Endodermal cell (in vitro differentiated cells): ENCODE measurements at regions not wholly inside any gene's neighbourhood (a gene's known extent, or its start where the extent isn't known, plus 50 kb on each side); places are given as distances from the start of the nearest gene placed in this dataset.

Source experiments
- DNase-seq: peaks from one replicate; pipeline ENCODE4 v3.0.0-alpha.2; 2017
- H3K27ac ChIP-seq: 2 replicates; pipeline ENCODE4 v1.5.1; 2013; ENCODE audit warnings: mild to moderate bottlenecking, low read depth, low read length, moderate library complexity
- H3K27me3 ChIP-seq: 2 replicates; pipeline ENCODE4 v1.6.1; 2013; ENCODE audit warnings: mild to moderate bottlenecking, low read length, moderate library complexity; ENCODE audit not compliant: insufficient read depth, control insufficient read depth, poor library complexity, severe bottlenecking
- H3K36me3 ChIP-seq: 2 replicates; pipeline ENCODE4 v1.7.0; 2013; ENCODE audit warnings: mild to moderate bottlenecking, low read length, moderate library complexity; ENCODE audit not compliant: control insufficient read depth, insufficient read depth
- H3K4me1 ChIP-seq: one replicate; pipeline ENCODE4 v1.7.0; 2013; ENCODE audit warnings: low read length; ENCODE audit not compliant: control insufficient read depth, insufficient read depth
- H3K4me3 ChIP-seq: 2 replicates; pipeline ENCODE4 v1.5.1; 2013; ENCODE audit warnings: mild to moderate bottlenecking, low read length, moderate library complexity
- H3K9ac ChIP-seq: 2 replicates; pipeline ENCODE4 v1.6.1; 2013; ENCODE audit warnings: mild to moderate bottlenecking, low read length, moderate library complexity; ENCODE audit not compliant: poor library complexity, severe bottlenecking; ENCODE audit errors: extremely low read depth
- H3K9me3 ChIP-seq: 2 replicates; pipeline ENCODE4 v1.6.1; 2013; ENCODE audit warnings: mild to moderate bottlenecking, low read length, moderate library complexity; ENCODE audit not compliant: control insufficient read depth
- H3K27ac Mint-ChIP-seq: 2 replicates; pipeline ENCODE4 v1.8.0; 2020; ENCODE audit warnings: mixed read lengths
- H3K27me3 Mint-ChIP-seq: 2 replicates; pipeline ENCODE4 v1.8.0; 2021; ENCODE audit warnings: mild to moderate bottlenecking, mixed read lengths; ENCODE audit not compliant: insufficient read depth
- H3K36me3 Mint-ChIP-seq: 2 replicates; pipeline ENCODE4 v1.8.0; 2020; ENCODE audit warnings: low read depth, mixed read lengths
- H3K4me1 Mint-ChIP-seq: 2 replicates; pipeline ENCODE4 v1.8.0; 2020; ENCODE audit warnings: mixed read lengths
- H3K4me3 Mint-ChIP-seq: 2 replicates; pipeline ENCODE4 v1.8.0; 2020; ENCODE audit warnings: mild to moderate bottlenecking, moderate library complexity, mixed read lengths
- H3K9me3 Mint-ChIP-seq: 2 replicates; pipeline ENCODE4 v1.8.0; 2020; ENCODE audit warnings: mild to moderate bottlenecking, mixed read lengths
- WGBS, 2 experiments: methylation state at CpG; one replicate each; pipeline versions ENCODE4 v1.1.5 to v1.1.7; 2013; ENCODE audit warnings: missing lambda C conversion rate in 2 of 2, mixed read lengths in 1 of 2; ENCODE audit not compliant: insufficient coverage in 1 of 2, insufficient read length in 1 of 2; 5-methylcytosine and 5-hydroxymethylcytosine counted together
- TF ChIP-seq, protein P1 (sequence below): fragments of 200-600 bp; sonication (generic); conservative IDR thresholded peaks from 2 replicates; pipeline ENCODE4 v1.5.0; 2021; ENCODE audit warnings: antibody characterized with exemption, mild to moderate bottlenecking

DNA sequence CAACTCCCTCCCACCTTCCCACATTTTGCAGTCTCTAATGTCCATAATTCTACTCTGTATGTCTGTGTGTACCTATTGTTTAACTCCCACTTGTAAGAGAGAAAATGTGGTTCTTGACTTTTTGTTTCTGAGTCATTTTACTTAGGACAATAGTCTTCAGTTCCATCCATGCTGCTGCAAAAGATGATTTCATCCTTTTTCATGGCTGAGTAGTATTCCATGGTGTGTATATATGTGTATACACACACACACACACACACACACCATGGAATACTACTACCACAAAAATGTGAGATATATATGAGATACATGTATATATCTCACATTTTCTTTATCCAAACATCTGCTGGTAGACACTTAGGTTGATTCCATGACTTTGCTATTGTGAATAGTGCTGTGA lies 182.1 kb upstream of the GALNT17 start:
- Mint-ChIP-seq H3K36me3 (peaks cover 9% of the 10 kb centered on the region), H3K4me3 (no peak overlapping the region), H3K9me3 (peaks cover 29% of the 10 kb centered on the region), H3K4me1 (peaks cover 28% of the 10 kb centered on the region), H3K27me3 (no peaks in the 10 kb centered on the region), H3K27ac (no peak overlapping the region)
- H3K36me3 ChIP-seq = no peaks in the 10 kb centered on the region
- no peaks in the 10 kb centered on the region for H3K27me3 ChIP-seq
- no peak for DNase-seq
- no peak overlapping the region for H3K9ac ChIP-seq
- H3K4me1 ChIP-seq = peaks cover 7% of the 10 kb centered on the region
- H3K4me3 ChIP-seq = no peak overlapping the region
- peaks cover 23% of the 10 kb centered on the region for H3K9me3 ChIP-seq
- TF ChIP-seq, protein P1, sequence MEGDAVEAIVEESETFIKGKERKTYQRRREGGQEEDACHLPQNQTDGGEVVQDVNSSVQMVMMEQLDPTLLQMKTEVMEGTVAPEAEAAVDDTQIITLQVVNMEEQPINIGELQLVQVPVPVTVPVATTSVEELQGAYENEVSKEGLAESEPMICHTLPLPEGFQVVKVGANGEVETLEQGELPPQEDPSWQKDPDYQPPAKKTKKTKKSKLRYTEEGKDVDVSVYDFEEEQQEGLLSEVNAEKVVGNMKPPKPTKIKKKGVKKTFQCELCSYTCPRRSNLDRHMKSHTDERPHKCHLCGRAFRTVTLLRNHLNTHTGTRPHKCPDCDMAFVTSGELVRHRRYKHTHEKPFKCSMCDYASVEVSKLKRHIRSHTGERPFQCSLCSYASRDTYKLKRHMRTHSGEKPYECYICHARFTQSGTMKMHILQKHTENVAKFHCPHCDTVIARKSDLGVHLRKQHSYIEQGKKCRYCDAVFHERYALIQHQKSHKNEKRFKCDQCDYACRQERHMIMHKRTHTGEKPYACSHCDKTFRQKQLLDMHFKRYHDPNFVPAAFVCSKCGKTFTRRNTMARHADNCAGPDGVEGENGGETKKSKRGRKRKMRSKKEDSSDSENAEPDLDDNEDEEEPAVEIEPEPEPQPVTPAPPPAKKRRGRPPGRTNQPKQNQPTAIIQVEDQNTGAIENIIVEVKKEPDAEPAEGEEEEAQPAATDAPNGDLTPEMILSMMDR = no peak
- H3K27ac ChIP-seq = no peak overlapping the region

DNA sequence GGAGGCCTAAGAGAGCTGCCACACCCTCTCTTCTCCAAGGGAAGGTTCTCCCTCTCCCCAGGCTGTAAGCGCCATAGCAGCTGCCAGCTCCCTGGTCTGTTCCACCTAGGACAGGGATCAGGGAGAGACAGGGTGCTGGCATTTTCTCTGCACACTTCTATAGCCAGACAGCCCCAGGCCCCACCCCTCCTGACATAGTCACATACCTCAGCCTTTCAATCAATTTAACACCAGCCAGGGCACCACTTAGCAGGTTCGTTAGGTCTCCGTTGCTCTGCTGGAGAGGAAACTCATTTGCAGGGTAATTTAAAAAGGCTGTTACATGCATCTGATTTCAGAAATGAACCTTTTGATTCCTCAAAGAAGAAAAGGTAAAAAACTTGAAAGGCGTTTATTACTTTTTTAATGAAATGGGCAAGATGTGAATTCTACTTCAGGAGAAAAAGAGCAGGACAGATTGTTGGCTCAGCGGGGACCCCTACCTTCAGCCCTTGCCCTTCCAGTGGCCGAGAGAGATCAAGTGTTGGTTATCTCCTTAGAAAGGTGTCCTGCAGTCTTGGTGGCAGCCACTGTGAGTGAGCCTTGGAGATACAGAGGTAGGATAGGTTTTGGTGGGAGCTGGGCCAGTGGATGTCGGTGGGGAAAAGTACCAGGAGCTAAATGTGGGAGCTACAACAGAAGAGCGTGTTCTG lies 180.5 kb upstream of the GALNT17 start:
- Histone ChIP-seq H3K27me3 (no peaks in the 10 kb centered on the region), H3K4me3 (no peak overlapping the region), H3K9me3 (peaks cover 23% of the 10 kb centered on the region), H3K27ac (no peak overlapping the region), H3K4me1 (peaks cover 7% of the 10 kb centered on the region), H3K9ac (no peak overlapping the region), H3K36me3 (no peaks in the 10 kb centered on the region)
- Mint-ChIP-seq H3K27ac (no peak overlapping the region), H3K9me3 (peaks cover 22% of the 10 kb centered on the region), H3K4me1 (peaks cover 27% of the 10 kb centered on the region), H3K36me3 (peaks cover 7% of the 10 kb centered on the region), H3K4me3 (no peak overlapping the region), H3K27me3 (no peaks in the 10 kb centered on the region)
- DNase-seq = peak; percentile 73
- 79 to 88% methylated on average over 8 of the region's 8 CpGs for WGBS, 2 experiments
- TF ChIP-seq, protein P1 = peak; percentile 65

DNA sequence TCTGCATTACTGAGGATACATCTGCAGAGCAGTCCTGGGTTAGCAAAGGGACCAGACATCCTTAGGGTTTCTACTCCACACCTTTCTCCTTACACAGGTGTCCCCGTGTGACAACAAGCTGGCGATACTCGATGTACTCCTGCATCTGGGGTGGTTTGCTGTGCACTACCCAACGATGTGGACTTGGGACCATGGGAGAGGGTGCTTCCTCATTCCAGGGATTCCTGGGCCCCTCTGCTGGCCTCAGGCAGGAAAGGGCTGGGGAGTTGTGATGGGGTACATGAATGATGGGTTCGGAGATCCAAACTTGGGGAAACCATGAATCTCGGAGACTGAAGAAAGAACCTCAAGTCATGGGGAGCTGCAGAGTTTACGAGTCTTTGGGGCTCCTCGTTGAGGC lies 179.6 kb upstream of the GALNT17 start:
- WGBS, 2 experiments = 93 to 96% methylated on average over 8 of the region's 8 CpGs
- H3K27me3 Mint-ChIP-seq = no peaks in the 10 kb centered on the region
- Histone ChIP-seq H3K4me3 (no peak overlapping the region), H3K36me3 (no peaks in the 10 kb centered on the region), H3K27ac (no peak overlapping the region), H3K27me3 (no peaks in the 10 kb centered on the region), H3K4me1 (peaks cover 7% of the 10 kb centered on the region), H3K9ac (no peak overlapping the region), H3K9me3 (peaks cover 23% of the 10 kb centered on the region)
- H3K36me3 Mint-ChIP-seq = peaks cover 7% of the 10 kb centered on the region
- TF ChIP-seq, protein P1 = no peak
- DNase-seq = peak; percentile 39
- peaks cover 19% of the 10 kb centered on the region for H3K9me3 Mint-ChIP-seq
- no peak overlapping the region for H3K27ac Mint-ChIP-seq
- H3K4me3 Mint-ChIP-seq = no peak overlapping the region
- peaks cover 23% of the 10 kb centered on the region for H3K4me1 Mint-ChIP-seq
